ENCODE measurements at regions not wholly inside any gene's neighbourhood (a gene's known extent, or its start where the extent isn't known, plus 50 kb on each side); places are given as distances from the start of the nearest gene placed in this dataset.
"Not testable (repeated sequence)": the region's sequence is repeated elsewhere in the genome, so short reads cannot be mapped to it uniquely, and the experiment has no call there.

GRCh38 chr5:143634689-143635088 is 177.3 kb upstream of the HMHB1 start:
- no peak for DNase-seq (ENCODE audit: low spot score)

GRCh38 chr5:143629871-143630659 is 181.9 kb upstream of the HMHB1 start:
- no peak for DNase-seq (ENCODE audit: low spot score)

- DNase-seq (ENCODE audit: low spot score) = not testable (repeated sequence)
These were observed 186.9 kb upstream of the HMHB1 start for GRCh38 chr5:143625048-143625447.

- no peak for DNase-seq (ENCODE audit: low spot score)
These were observed 187.5 kb upstream of the HMHB1 start for GRCh38 chr5:143624465-143624864.

- DNase-seq (ENCODE audit: low spot score) = no peak
These were observed 192.9 kb upstream of the HMHB1 start for GRCh38 chr5:143619040-143619439.

GRCh38 chr5:143618141-143618540 is 193.8 kb upstream of the HMHB1 start:
- DNase-seq (ENCODE audit: low spot score) = no peak

- no peak for DNase-seq (ENCODE audit: low spot score)
These were observed 197.1 kb upstream of the HMHB1 start for GRCh38 chr5:143614831-143615230.

- DNase-seq (ENCODE audit: low spot score) = no peak
These were observed 198.6 kb upstream of the HMHB1 start for GRCh38 chr5:143613329-143613728.

- no peak for DNase-seq (ENCODE audit: low spot score)
These were observed 201.0 kb upstream of the HMHB1 start for GRCh38 chr5:143610946-143611345.

GRCh38 chr5:143606043-143606752 is 202.7 kb upstream of the NR3C1 start:
- no peak for DNase-seq (ENCODE audit: low spot score)

- no peak for DNase-seq (ENCODE audit: low spot score)
These were observed 202.0 kb upstream of the NR3C1 start for GRCh38 chr5:143605403-143606005.

- no peak for DNase-seq (ENCODE audit: low spot score)
These were observed 198.4 kb upstream of the NR3C1 start for GRCh38 chr5:143601917-143602333.

GRCh38 chr5:143601357-143601756 is 197.9 kb upstream of the NR3C1 start:
- DNase-seq (ENCODE audit: low spot score) = no peak

GRCh38 chr5:143600396-143601075 is 197.1 kb upstream of the NR3C1 start:
- DNase-seq (ENCODE audit: low spot score) = no peak

- DNase-seq (ENCODE audit: low spot score) = no peak
These were observed 196.0 kb upstream of the NR3C1 start for GRCh38 chr5:143599474-143599873.

- DNase-seq (ENCODE audit: low spot score) = no peak
These were observed 193.3 kb upstream of the NR3C1 start for GRCh38 chr5:143596824-143597223.

GRCh38 chr5:143594902-143595818 is 191.7 kb upstream of the NR3C1 start:
- DNase-seq (ENCODE audit: low spot score) = peak; percentile 35

GRCh38 chr5:143593723-143594122 is 190.2 kb upstream of the NR3C1 start:
- DNase-seq (ENCODE audit: low spot score) = no peak

GRCh38 chr5:143592648-143593047 is 189.2 kb upstream of the NR3C1 start:
- DNase-seq (ENCODE audit: low spot score) = no peak

GRCh38 chr5:143588933-143589662 is 185.6 kb upstream of the NR3C1 start:
- DNase-seq (ENCODE audit: low spot score) = no peak

GRCh38 chr5:143588121-143588520 is 184.6 kb upstream of the NR3C1 start:
- DNase-seq (ENCODE audit: low spot score) = not testable (repeated sequence)

Measured in LoVo (cell line).